Nephron (organoid): ENCODE measurements at regions not wholly inside any gene's neighbourhood (a gene's known extent, or its start where the extent isn't known, plus 50 kb on each side); places are given as distances from the start of the nearest gene placed in this dataset.

Experiments used
- H3K27ac Mint-ChIP-seq, 3 experiments: 2 replicates each; pipeline ENCODE4 v1.8.0; 2020; ENCODE audit warnings: mixed read lengths in 3 of 3, mild to moderate bottlenecking in 2 of 3, moderate library complexity in 1 of 3
- H3K27me3 Mint-ChIP-seq: 2 replicates; pipeline ENCODE4 v1.8.0; 2021; ENCODE audit warnings: low read depth, mild to moderate bottlenecking, moderate library complexity, mixed read lengths
- H3K36me3 Mint-ChIP-seq: 2 replicates; pipeline ENCODE4 v1.8.0; 2020; ENCODE audit warnings: low read depth, mixed read lengths
- H3K4me1 Mint-ChIP-seq: 2 replicates; pipeline ENCODE4 v1.8.0; 2020; ENCODE audit warnings: mixed read lengths
- H3K4me3 Mint-ChIP-seq, 3 experiments: 2 replicates each; pipeline ENCODE4 v1.8.0; 2020; ENCODE audit warnings: mild to moderate bottlenecking in 3 of 3, mixed read lengths in 3 of 3, moderate library complexity in 2 of 3
- H3K9me3 Mint-ChIP-seq: 2 replicates; pipeline ENCODE4 v1.8.0; 2020; ENCODE audit warnings: mixed read lengths
- TF ChIP-seq, protein P1 (sequence below), 3 experiments: fragments of 200-600 bp; sonication (generic); IDR thresholded peaks; one replicate each; pipeline ENCODE4 v1.5.0; 2021; ENCODE audit warnings: antibody characterized with exemption in 3 of 3; ENCODE audit not compliant: unreplicated experiment in 3 of 3

DNA sequence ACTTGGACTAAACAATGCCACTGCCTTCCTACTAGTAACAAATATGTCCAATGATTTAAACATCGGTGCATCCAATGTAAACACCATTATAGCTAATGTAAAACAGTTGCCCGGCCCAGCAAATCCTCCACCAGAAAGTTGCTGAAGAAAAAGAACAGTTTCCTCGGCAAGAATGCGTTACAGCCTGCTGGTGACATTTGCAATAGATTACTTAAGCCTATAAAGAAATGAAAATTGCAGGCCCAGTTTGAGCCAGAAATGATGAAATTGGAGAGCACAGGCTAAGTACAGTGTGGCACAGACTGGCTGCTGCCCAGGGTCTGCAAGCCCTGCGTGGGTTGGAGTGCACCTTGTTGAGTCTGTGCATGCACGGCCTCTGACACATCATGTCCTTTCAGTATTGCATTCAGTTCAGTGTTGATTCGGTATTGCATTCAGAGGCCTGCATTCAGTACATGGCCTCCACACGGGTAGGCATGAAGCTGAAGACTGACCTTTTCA is 406.0 kb upstream of the KLF4 start:
- H3K36me3 Mint-ChIP-seq = no peaks in the 10 kb centered on the region
- TF ChIP-seq, protein P1, sequence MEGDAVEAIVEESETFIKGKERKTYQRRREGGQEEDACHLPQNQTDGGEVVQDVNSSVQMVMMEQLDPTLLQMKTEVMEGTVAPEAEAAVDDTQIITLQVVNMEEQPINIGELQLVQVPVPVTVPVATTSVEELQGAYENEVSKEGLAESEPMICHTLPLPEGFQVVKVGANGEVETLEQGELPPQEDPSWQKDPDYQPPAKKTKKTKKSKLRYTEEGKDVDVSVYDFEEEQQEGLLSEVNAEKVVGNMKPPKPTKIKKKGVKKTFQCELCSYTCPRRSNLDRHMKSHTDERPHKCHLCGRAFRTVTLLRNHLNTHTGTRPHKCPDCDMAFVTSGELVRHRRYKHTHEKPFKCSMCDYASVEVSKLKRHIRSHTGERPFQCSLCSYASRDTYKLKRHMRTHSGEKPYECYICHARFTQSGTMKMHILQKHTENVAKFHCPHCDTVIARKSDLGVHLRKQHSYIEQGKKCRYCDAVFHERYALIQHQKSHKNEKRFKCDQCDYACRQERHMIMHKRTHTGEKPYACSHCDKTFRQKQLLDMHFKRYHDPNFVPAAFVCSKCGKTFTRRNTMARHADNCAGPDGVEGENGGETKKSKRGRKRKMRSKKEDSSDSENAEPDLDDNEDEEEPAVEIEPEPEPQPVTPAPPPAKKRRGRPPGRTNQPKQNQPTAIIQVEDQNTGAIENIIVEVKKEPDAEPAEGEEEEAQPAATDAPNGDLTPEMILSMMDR (IDR thresholded peaks at IDR 0.05; ENCODE audit: unreplicated experiment in 3 of 3) = no peak
- H3K27ac Mint-ChIP-seq = peak overlapping the region in 2 of 3 experiments; percentile 26 to 66
- H3K27me3 Mint-ChIP-seq = peaks cover 13% of the 10 kb centered on the region
- peaks cover 39% of the 10 kb centered on the region for H3K4me1 Mint-ChIP-seq
- H3K9me3 Mint-ChIP-seq = peaks cover 6% of the 10 kb centered on the region
- H3K4me3 Mint-ChIP-seq = no peak overlapping the region

DNA sequence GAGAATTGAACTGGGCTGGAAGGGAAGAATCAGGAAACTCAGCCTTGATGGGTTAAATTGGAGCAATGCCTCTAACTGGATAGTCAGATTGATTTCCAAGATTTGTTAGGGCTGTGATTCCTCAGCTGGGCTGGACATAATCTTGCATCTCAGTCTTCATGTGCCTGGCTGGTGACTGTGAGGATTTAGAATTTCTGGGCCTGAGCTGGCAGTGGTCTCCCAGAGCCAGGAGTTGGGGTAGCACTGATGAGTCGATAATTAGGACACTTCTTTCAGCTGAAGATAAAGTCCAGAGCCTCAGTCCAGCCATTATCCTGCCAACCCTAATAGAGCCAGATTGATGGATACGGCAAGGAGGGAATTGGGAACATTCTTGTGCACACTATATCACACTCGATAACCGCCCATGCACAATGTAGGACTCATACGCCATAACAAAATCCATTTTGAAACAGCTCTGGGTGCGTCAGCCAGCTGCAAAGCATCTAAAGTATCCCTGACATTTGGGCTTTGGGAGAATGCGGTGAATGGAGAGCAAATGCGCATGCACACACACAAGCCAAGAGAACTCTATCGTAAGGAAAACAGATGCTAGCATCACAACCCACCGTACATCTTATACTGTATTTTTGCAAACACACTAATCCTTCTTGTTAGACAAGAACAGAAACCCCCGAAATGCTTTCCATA is 405.1 kb upstream of the KLF4 start:
- Mint-ChIP-seq H3K27me3 (peaks cover 6% of the 10 kb centered on the region), H3K4me1 (peaks cover 39% of the 10 kb centered on the region), H3K36me3 (no peaks in the 10 kb centered on the region), H3K4me3 (peak overlapping the region in 1 of 3 experiments; percentile 1), H3K9me3 (peaks cover 8% of the 10 kb centered on the region), H3K27ac (peak overlapping the region in 2 of 3 experiments; percentile 26 to 66)
- TF ChIP-seq, protein P1 (IDR thresholded peaks at IDR 0.05; ENCODE audit: unreplicated experiment in 3 of 3) = no peak

GRCh38 chr9:107890921-107891465 is 401.4 kb upstream of the KLF4 start:
- Mint-ChIP-seq H3K9me3 (peaks cover 11% of the 10 kb centered on the region), H3K4me1 (peaks cover 22% of the 10 kb centered on the region), H3K36me3 (no peaks in the 10 kb centered on the region), H3K27ac (no peak overlapping the region), H3K27me3 (no peaks in the 10 kb centered on the region), H3K4me3 (no peak overlapping the region)
- TF ChIP-seq, protein P1 (IDR thresholded peaks at IDR 0.05; ENCODE audit: unreplicated experiment in 3 of 3) = no peak

GRCh38 chr9:107888773-107889227 is 399.2 kb upstream of the KLF4 start:
- Mint-ChIP-seq H3K36me3 (no peaks in the 10 kb centered on the region), H3K9me3 (peaks cover 11% of the 10 kb centered on the region), H3K4me3 (no peak overlapping the region), H3K4me1 (peaks cover 4% of the 10 kb centered on the region), H3K27ac (no peak overlapping the region), H3K27me3 (no peaks in the 10 kb centered on the region)
- TF ChIP-seq, protein P1 (IDR thresholded peaks at IDR 0.05; ENCODE audit: unreplicated experiment in 3 of 3) = no peak

GRCh38 chr9:107886826-107887225 is 397.3 kb upstream of the KLF4 start:
- Mint-ChIP-seq H3K36me3 (no peaks in the 10 kb centered on the region), H3K9me3 (peaks cover 9% of the 10 kb centered on the region), H3K27me3 (no peaks in the 10 kb centered on the region), H3K4me3 (no peak overlapping the region), H3K27ac (no peak overlapping the region), H3K4me1 (peaks cover 4% of the 10 kb centered on the region)
- TF ChIP-seq, protein P1 (IDR thresholded peaks at IDR 0.05; ENCODE audit: unreplicated experiment in 3 of 3) = no peak
